HEK293 (cell line): ENCODE measurements at regions not wholly inside any gene's neighbourhood (a gene's known extent, or its start where the extent isn't known, plus 50 kb on each side); places are given as distances from the start of the nearest gene placed in this dataset.

Experiments
- ATF2 ChIP-seq: fragments of 450-650 bp; formaldehyde crosslinking; IDR thresholded peaks from 2 replicates; pipeline ENCODE4 v1.5.1; 2016; ENCODE audit warnings: missing biosample characterization, missing genetic modification characterization, low read depth
- BCL11A ChIP-seq: fragments of 450-650 bp; formaldehyde crosslinking; IDR thresholded peaks from 2 replicates; pipeline ENCODE4 v1.5.1; 2016; ENCODE audit warnings: low read depth, missing biosample characterization, missing genetic modification characterization
- CTCF ChIP-seq: fragments of 450-650 bp; formaldehyde crosslinking; IDR thresholded peaks from 2 replicates; pipeline ENCODE4 v1.5.1; 2016; ENCODE audit warnings: missing biosample characterization, missing genetic modification characterization
- PRDM10 ChIP-seq: fragments of 450-650 bp; formaldehyde crosslinking; IDR thresholded peaks from 2 replicates; pipeline ENCODE4 v1.5.1; 2016; ENCODE audit warnings: missing biosample characterization, missing genetic modification characterization
- ZBTB7A ChIP-seq: fragments of 450-650 bp; formaldehyde crosslinking; IDR thresholded peaks from 2 replicates; pipeline ENCODE4 v1.5.1; 2016; ENCODE audit warnings: low read depth, missing biosample characterization, missing genetic modification characterization
- ZNF121 ChIP-seq: fragments of 450-650 bp; formaldehyde crosslinking; IDR thresholded peaks from 2 replicates; pipeline ENCODE4 v1.5.1; 2016; ENCODE audit warnings: missing biosample characterization, missing genetic modification characterization
- ZNF37A ChIP-seq: fragments of 450-650 bp; IDR thresholded peaks from 2 replicates; pipeline ENCODE4 v1.5.1; 2018; ENCODE audit warnings: missing biosample characterization, missing genetic modification characterization
- ZNF391 ChIP-seq: fragments of 450-650 bp; formaldehyde crosslinking; IDR thresholded peaks from 2 replicates; pipeline ENCODE4 v1.5.1; 2016; ENCODE audit warnings: low read depth, missing biosample characterization, missing genetic modification characterization, borderline replicate concordance
- ZNF704 ChIP-seq: fragments of 450-650 bp; formaldehyde crosslinking; IDR thresholded peaks from 2 replicates; pipeline ENCODE4 v1.5.1; 2016; ENCODE audit warnings: missing biosample characterization, missing genetic modification characterization
- ZNF776 ChIP-seq: fragments of 450-650 bp; formaldehyde crosslinking; IDR thresholded peaks from 2 replicates; pipeline ENCODE4 v1.5.0; 2017; ENCODE audit warnings: missing biosample characterization, missing genetic modification characterization, borderline replicate concordance
- ZSCAN18 ChIP-seq: fragments of 450-650 bp; formaldehyde crosslinking; IDR thresholded peaks from 2 replicates; pipeline ENCODE4 v1.5.1; 2016; ENCODE audit warnings: missing biosample characterization, missing genetic modification characterization

GRCh38 chr17:14864127-14864526 lies 401.0 kb downstream of the PMP22 start:
- TF ChIP-seq CTCF (tag by site-specific recombination): no peak
- no peak for TF ChIP-seq ZSCAN18 (tag by site-specific recombination)
- TF ChIP-seq ATF2 (tag by site-specific recombination): no peak
- TF ChIP-seq ZBTB7A (tag by site-specific recombination): no peak
- no peak for TF ChIP-seq ZNF37A (tag by site-specific recombination)
- TF ChIP-seq ZNF121 (tag by site-specific recombination): no peak
- TF ChIP-seq PRDM10: no peak
- TF ChIP-seq ZNF776 (tag by site-specific recombination): no peak
- TF ChIP-seq ZNF704 (tag by site-specific recombination): no peak
- no peak for TF ChIP-seq BCL11A
- no peak for TF ChIP-seq ZNF391 (tag by site-specific recombination)
